WTC11 (cell line): ENCODE measurements at regions not wholly inside any gene's neighbourhood (a gene's known extent, or its start where the extent isn't known, plus 50 kb on each side); places are given as distances from the start of the nearest gene placed in this dataset.

ENCODE experiments used
- FOXJ3 ChIP-seq: sonication (generic); formaldehyde crosslinking; IDR thresholded peaks from 2 replicates; pipeline ENCODE4 v1.9.0; 2021; ENCODE audit warnings: missing genetic modification reagents, mild to moderate bottlenecking, borderline replicate concordance
- TEAD4 ChIP-seq: sonication (generic); formaldehyde crosslinking; IDR thresholded peaks from 2 replicates; pipeline ENCODE4 v1.8.0; 2022; ENCODE audit warnings: mild to moderate bottlenecking, missing genetic modification reagents
- ZSCAN18 ChIP-seq: fragments of 250-450 bp; sonication (Bioruptor Pico); IDR thresholded peaks from 2 replicates; pipeline ENCODE4 v2.1.2; 2022; ENCODE audit warnings: mild to moderate bottlenecking, moderate library complexity
- TF ChIP-seq, protein P1 (sequence below): sonication (generic); formaldehyde crosslinking; IDR thresholded peaks from 2 replicates; pipeline ENCODE4 v1.8.0; 2022; ENCODE audit warnings: mild to moderate bottlenecking, missing genetic modification reagents
- TF ChIP-seq, protein P2 (sequence below): fragments of 200-600 bp; IDR thresholded peaks from 2 replicates; pipeline ENCODE4 v1.8.0; 2022; ENCODE audit warnings: antibody characterized with exemption
- TF ChIP-seq, protein P3 (sequence below): fragments of 250-450 bp; sonication (Bioruptor Pico); IDR thresholded peaks from 2 replicates; pipeline ENCODE4 v1.9.0; 2021; ENCODE audit warnings: mild to moderate bottlenecking

- TF ChIP-seq ZSCAN18 (CRISPR knock-in tag) (no peak), TEAD4 (CRISPR knock-in tag) (no peak), FOXJ3 (CRISPR knock-in tag) (no peak)
- TF ChIP-seq, protein P1, sequence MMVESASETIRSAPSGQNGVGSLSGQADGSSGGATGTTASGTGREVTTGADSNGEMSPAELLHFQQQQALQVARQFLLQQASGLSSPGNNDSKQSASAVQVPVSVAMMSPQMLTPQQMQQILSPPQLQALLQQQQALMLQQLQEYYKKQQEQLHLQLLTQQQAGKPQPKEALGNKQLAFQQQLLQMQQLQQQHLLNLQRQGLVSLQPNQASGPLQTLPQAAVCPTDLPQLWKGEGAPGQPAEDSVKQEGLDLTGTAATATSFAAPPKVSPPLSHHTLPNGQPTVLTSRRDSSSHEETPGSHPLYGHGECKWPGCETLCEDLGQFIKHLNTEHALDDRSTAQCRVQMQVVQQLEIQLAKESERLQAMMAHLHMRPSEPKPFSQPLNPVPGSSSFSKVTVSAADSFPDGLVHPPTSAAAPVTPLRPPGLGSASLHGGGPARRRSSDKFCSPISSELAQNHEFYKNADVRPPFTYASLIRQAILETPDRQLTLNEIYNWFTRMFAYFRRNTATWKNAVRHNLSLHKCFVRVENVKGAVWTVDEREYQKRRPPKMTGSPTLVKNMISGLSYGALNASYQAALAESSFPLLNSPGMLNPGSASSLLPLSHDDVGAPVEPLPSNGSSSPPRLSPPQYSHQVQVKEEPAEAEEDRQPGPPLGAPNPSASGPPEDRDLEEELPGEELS (CRISPR knock-in tag), result no peak
- TF ChIP-seq, protein P2, sequence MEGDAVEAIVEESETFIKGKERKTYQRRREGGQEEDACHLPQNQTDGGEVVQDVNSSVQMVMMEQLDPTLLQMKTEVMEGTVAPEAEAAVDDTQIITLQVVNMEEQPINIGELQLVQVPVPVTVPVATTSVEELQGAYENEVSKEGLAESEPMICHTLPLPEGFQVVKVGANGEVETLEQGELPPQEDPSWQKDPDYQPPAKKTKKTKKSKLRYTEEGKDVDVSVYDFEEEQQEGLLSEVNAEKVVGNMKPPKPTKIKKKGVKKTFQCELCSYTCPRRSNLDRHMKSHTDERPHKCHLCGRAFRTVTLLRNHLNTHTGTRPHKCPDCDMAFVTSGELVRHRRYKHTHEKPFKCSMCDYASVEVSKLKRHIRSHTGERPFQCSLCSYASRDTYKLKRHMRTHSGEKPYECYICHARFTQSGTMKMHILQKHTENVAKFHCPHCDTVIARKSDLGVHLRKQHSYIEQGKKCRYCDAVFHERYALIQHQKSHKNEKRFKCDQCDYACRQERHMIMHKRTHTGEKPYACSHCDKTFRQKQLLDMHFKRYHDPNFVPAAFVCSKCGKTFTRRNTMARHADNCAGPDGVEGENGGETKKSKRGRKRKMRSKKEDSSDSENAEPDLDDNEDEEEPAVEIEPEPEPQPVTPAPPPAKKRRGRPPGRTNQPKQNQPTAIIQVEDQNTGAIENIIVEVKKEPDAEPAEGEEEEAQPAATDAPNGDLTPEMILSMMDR, result no peak
- TF ChIP-seq, protein P3, sequence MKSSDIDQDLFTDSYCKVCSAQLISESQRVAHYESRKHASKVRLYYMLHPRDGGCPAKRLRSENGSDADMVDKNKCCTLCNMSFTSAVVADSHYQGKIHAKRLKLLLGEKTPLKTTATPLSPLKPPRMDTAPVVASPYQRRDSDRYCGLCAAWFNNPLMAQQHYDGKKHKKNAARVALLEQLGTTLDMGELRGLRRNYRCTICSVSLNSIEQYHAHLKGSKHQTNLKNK (CRISPR knock-in tag), result no peak
Measured at GRCh38 chr9:80516679-80517078, 944.9 kb downstream of the TLE4 start.
